ENCODE measurements at regions not wholly inside any gene's neighbourhood (a gene's known extent, or its start where the extent isn't known, plus 50 kb on each side); places are given as distances from the start of the nearest gene placed in this dataset.

DNA sequence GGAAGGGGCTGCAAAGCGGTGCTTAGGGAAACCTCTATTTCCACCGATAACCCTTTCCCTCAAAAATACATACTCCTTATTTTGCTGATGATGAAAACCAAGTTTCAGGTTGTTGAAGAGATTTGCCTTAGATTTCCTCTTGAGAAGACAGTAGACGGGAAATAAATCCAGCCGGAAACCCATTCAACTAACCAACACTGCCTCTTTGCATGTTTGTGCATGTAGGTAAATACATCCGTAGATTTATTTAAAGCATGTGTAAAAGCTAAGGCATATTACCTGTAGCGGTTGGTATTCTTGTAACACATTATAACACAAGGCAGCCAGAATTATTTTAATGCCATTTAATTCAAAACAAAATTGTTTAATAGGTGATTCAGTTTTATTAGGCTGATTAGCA, 136.3 kb upstream of the SLC22A23 start:
- DNase-seq (ENCODE audit: low read depth, low spot score): no peak

GRCh38 chr6:3592371-3592941, 135.6 kb upstream of the SLC22A23 start:
- no peak for DNase-seq (ENCODE audit: low read depth, low spot score)

DNA sequence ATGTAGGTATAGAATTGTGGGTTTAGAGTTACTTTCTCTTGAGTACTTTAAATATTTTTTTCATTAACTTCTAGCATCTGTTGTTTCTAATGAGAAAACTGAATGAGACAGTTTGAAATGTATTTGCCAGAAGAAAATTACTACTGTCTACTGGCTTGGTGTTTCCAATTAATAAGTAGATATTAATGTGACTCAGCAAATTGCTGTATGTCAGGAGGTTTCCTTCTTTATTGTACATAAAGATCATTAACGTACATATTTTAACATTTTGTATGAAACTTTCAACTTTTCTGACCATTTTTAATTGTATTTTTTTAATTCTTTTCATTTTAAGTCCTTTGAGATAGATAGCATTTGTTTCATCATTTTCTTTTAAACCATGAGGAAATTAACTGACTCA, 135.1 kb upstream of the SLC22A23 start:
- no peak for DNase-seq (ENCODE audit: low read depth, low spot score)

DNA sequence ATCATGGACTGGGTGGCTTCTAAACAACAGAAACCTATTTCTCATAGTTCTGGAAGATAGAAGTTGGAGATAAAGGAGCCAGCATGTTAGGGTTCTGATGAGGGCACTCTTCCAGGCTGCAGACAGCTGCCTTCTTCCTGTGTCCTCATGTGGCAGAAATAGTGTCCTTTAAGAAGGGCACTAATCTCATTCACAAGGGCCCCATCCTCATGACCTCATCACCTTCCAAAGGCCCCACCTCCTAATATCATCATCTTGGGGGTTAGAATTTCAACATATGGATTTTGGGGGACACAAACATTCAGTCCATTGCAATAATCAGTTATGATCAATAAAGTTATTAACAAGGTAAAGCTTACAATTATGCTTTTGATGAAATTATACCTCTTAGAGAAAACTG, 130.8 kb upstream of the SLC22A23 start:
- DNase-seq (ENCODE audit: low read depth, low spot score): no peak

- DNase-seq (ENCODE audit: low read depth, low spot score): no peak
Measured at GRCh38 chr6:3585320-3585935, 128.6 kb upstream of the SLC22A23 start.

DNA sequence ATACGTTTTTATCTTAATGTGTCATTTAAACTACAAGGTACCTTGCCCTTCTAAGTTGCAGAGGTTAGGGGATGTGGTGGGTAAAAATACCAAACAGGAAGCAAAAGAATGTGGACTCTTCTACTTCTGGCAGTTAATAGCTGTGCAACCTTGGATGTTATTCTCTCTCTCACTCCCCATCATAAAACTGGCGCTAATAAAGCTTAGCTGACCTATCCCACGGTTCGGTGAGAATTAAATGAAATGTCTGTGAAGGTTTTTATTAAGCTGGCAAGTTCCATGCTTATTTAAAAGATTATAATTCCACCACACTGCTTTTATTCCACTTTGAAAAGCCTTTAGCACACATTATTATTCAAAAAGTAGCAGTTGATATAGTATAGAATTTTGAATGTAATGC, 127.8 kb upstream of the SLC22A23 start:
- DNase-seq (ENCODE audit: low read depth, low spot score): no peak

- no peak for DNase-seq (ENCODE audit: low read depth, low spot score)
Measured at GRCh38 chr6:3581469-3581868, 124.6 kb upstream of the SLC22A23 start.

DNA sequence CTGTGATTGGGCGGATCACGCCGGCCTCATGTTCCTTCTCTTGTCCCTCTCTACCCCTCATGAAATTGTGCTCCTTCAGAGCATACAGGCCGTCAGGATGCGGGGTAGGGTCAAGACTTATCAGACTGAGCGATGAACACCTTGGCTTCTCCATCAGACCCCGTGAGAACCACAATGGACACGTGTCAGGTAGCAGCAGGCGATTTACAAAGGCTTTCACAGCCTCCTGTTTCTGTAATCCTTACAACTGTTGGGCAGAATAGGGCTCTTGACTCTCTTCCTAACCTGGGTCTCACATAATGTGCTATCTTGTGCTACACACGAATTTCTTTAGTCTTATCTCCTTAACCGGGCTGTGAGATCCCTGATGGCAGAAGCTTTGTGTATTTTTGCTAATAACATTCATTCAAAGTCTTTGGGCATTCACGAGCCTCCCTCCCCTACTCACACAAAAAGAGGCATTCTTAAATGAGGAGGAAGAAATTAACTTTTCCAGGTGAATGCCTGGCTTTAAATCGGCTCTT, 122.9 kb upstream of the SLC22A23 start:
- no peak for DNase-seq (ENCODE audit: low read depth, low spot score)

DNA sequence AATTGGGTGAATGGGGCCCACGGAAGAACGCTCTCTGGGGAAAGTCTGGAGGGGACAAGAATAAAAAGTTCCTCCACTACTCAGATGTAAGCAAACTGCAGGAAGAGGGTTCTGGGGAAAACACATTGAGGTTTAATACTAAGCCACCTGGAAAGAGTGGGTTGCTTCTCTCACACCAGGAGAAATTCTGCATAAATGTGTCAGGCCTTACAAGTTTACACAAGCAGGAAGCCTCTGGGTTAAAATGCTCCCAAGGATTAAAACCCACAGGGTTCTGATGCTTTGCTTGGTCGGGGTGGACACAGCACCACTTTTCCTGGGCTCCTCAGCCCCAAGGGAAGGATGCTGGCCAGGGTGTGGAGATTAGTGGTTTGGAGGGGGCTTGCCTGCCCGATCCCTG, 122.1 kb upstream of the SLC22A23 start:
- no peak for DNase-seq (ENCODE audit: low read depth, low spot score)

DNA sequence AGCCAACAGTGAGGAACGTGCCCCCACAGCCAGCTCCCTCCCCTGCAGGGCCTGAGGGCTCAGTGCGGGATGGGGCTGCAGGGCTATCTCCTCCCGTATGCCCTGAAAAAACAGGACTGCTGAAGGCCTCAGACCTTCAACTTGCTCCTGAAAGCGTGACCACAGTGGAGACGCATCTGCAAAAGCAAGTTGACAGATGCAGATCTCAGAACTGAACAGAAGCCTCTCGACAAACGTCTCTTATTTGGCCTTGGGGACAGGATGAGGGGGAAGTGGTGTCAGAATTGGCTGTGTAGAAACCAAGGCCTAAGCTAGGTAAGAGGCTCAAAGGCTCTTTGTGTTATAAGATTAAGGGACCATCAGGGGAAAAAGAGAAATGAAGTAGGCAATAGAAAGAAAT, 120.7 kb upstream of the SLC22A23 start:
- no peak for DNase-seq (ENCODE audit: low read depth, low spot score)

DNA sequence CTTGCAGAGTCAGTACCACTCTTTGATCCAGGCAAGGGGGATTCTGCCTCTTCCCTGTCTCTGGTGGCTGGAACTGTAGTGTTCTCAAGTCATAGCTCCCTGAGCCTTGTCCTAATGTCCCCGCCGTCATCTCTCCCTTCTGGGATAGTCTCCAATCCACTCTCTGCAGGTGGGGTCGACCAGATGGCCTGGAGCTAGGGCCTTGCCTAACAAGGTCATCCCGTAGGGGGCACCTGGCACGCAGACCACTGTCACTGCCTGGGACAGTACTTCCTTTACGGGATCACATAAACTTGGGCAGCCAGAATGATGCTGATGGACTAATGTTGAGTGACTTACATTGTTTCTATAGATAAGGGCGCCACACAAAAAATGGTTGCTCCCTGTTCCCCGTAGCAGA, 118.9 kb upstream of the SLC22A23 start:
- no peak for DNase-seq (ENCODE audit: low read depth, low spot score)

GRCh38 chr6:3575166-3575565, 118.3 kb upstream of the SLC22A23 start:
- no peak for DNase-seq (ENCODE audit: low read depth, low spot score)

DNA sequence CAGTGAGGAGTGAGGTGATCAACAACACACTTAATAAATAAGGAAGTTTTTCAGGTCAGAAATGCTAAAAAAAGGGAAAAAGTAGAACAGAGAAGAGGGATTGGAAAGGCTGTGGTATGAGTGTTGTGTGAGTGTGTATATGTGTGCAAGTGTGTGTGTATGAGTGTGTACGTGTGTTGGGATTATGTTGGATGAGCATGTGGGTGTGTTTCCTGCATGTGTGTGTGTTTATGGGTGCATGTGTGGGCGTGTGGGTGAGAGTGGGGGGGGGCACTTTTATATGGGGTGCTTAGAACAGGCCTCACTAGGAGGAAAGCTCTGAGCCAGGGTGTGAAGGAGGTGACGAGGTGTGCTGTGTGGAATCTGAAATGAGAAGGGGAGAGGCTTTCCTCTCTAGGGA, 116.8 kb upstream of the SLC22A23 start:
- DNase-seq (ENCODE audit: low read depth, low spot score): no peak

DNA sequence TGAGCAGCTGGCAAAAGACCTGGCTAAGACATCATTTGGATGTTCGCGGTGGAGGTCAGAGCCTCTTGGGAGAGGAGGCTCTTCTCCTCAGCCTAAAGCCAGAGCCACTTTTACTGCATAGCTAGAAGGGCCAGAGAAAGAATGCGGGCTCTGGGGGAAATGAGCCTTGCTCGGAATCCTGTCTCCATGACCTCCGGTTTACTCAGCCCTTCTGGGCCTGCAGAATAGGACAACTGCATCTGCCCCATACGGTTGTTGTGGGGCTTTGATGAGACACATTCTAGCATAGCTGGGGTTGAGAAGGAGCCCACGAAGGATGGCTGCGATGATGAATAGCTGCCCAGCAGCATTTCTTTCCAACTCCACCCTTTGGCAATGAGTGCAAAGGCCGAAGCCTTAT, 115.0 kb upstream of the SLC22A23 start:
- DNase-seq (ENCODE audit: low read depth, low spot score): no peak

DNA sequence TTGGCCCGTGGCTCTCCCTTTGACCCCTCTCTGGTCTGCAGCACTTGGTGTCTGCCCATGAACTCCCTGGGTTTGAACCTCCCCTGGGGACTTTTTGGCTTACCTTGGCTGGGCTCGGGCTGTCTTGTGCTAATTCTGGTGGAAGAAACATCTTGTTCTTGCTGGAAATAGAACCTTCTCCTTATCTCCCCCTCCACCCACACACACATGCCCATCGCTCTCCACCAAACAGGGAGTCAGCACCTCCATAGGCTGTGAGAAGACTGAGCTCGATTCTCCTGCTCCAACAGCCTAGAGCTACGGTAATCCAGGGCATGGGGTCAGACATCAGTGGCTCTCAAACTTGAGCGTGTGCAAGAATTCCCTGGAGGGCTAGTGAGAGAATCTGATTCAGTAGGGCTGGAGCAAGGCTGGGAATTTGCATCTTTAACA, 114.4 kb upstream of the SLC22A23 start:
- no peak for DNase-seq (ENCODE audit: low read depth, low spot score)

GRCh38 chr6:3569816-3570215, 113.0 kb upstream of the SLC22A23 start:
- DNase-seq (ENCODE audit: low read depth, low spot score): no peak

GRCh38 chr6:3568396-3569082, 111.7 kb upstream of the SLC22A23 start:
- DNase-seq (ENCODE audit: low read depth, low spot score): no peak

DNA sequence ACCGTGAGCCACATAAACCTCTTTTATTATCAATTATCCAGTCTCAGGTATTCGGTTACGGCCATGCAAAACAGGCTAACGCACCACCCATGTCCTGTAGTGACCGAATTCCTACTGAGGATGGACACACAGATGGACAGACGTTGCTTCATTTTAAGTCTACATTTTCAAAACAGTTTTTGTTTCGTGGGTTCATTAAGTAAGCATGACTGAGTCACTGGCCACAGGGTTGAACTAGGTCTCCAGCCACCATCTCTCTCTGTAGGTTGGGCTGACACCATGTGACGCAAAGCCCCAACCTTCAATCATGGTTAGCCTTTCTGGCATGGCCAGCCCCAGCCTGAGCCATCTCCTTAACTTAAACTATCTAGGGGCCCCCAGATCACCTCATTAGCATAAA, 110.0 kb upstream of the SLC22A23 start:
- DNase-seq (ENCODE audit: low read depth, low spot score): no peak

GRCh38 chr6:3565291-3565690, 108.4 kb upstream of the SLC22A23 start:
- DNase-seq (ENCODE audit: low read depth, low spot score): no peak

DNA sequence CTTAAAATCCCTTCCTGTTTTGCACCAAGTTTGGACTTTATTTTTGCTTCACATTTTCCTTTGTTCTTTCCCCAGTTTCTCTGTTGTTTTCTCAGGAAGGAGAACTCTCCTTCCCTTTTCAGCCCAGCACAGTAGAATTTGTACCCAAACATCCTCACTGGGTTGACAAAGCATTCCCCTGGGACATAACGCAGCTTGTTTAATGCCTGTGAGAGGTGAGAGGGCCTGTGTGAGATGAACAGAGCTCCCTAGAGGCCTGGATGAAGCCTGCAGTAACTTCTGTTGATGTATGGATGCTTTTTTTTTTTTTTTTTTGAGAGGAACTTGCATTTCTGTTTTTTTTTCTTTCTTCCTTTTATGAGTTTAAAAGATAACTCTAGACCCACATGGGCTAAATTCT, 104.9 kb upstream of the SLC22A23 start:
- DNase-seq (ENCODE audit: low read depth, low spot score): peak; percentile 45

DNA sequence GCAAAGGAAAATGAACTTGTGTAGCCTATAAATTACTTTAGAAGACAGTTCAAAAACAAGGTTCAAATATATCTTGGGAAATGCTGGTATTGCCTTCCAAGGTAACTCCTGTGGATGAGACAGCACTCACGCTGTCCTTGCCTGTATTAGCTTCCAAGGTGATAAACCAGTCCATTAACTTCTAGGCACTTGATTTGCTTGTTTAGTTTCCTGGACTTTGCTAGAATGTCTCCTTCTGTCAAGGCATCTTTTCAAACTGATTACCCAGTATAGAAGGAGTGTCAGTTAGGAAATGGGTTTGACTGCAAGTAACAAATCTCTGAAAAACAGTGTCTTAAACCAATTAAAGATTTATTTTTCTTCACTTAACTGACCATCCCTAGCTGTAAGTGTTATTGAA, 103.4 kb upstream of the SLC22A23 start:
- DNase-seq (ENCODE audit: low read depth, low spot score): no peak

- no peak for DNase-seq (ENCODE audit: low read depth, low spot score)
Measured at GRCh38 chr6:3559561-3559960, 102.7 kb upstream of the SLC22A23 start.

DNA sequence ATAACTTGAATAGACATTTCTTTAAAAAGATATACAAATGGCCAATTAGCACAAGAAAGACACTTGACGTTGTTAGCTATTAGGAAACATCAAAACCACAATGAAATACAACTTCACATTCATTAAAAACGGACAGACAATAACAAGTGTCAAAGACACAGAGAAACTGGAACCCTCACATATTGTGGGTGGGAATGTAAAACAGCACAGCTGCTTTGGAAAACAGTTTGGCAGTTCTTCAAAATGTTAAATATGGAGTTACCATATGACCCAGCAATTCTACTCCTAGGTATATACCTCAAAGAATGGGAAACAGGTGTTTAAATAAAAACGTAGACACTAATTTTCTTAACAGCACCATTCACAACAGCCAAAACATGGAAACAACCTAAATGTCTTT, 100.5 kb upstream of the SLC22A23 start:
- DNase-seq (ENCODE audit: low read depth, low spot score): no peak

Data from smooth muscle cell of the brain vasculature (primary cell).